Fibroblast of lung (primary cell): ENCODE measurements at regions not wholly inside any gene's neighbourhood (a gene's known extent, or its start where the extent isn't known, plus 50 kb on each side); places are given as distances from the start of the nearest gene placed in this dataset.

Experiments
- EZH2 ChIP-seq: IDR thresholded peaks from 2 replicates; pipeline ENCODE4 v1.5.1; 2012; ENCODE audit warnings: low read length, control low read depth, mild to moderate bottlenecking; ENCODE audit errors: missing control alignments
- TF ChIP-seq, protein P1 (sequence below), 2 donors: IDR thresholded peaks in 1 of 2; conservative IDR thresholded peaks in 1 of 2; 1 replicate in 1 of 2; 2 replicates in 1 of 2; pipeline ENCODE4 v1.5.1; 2011 to 2012; ENCODE audit warnings: low read length in 2 of 2, control low read depth in 1 of 2, inconsistent platforms in 1 of 2, low read depth in 1 of 2, mild to moderate bottlenecking in 1 of 2

DNA sequence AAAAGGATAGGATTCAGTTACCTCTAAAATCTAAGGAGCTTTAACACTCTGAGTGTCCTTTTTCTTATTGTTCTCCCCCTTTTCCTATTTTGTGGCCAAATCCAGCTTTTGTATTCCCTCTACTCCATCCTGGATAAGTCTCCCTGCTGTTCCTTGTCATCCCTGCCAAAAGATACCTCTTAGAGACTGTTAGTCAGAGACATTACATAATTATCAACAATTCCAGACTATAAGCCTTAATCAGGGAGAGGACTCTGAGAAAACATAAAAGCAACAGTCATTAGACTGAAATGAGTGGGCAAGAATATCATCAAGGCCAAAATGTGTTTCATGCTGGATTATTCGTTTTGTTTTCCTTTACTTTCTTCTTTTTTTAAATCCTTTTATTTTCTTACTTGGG lies 206.9 kb downstream of the FAM47B start:
- TF ChIP-seq, protein P1, sequence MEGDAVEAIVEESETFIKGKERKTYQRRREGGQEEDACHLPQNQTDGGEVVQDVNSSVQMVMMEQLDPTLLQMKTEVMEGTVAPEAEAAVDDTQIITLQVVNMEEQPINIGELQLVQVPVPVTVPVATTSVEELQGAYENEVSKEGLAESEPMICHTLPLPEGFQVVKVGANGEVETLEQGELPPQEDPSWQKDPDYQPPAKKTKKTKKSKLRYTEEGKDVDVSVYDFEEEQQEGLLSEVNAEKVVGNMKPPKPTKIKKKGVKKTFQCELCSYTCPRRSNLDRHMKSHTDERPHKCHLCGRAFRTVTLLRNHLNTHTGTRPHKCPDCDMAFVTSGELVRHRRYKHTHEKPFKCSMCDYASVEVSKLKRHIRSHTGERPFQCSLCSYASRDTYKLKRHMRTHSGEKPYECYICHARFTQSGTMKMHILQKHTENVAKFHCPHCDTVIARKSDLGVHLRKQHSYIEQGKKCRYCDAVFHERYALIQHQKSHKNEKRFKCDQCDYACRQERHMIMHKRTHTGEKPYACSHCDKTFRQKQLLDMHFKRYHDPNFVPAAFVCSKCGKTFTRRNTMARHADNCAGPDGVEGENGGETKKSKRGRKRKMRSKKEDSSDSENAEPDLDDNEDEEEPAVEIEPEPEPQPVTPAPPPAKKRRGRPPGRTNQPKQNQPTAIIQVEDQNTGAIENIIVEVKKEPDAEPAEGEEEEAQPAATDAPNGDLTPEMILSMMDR (conservative IDR thresholded peaks at IDR 0.05 in 1 of 2, IDR thresholded peaks at IDR 0.05 in 1 of 2; ENCODE audit: low read depth in 1 of 2, low read length in 2 of 2): no peak
- no peak for TF ChIP-seq EZH2
